ENCODE measurements at regions not wholly inside any gene's neighbourhood (a gene's known extent, or its start where the extent isn't known, plus 50 kb on each side); places are given as distances from the start of the nearest gene placed in this dataset.

GRCh38 chr6:93940381-93940780 lies 521.0 kb upstream of the EPHA7 start:
- TF ChIP-seq POLR2A (IDR thresholded peaks at IDR 0.05; ENCODE audit: low read depth, low read length) (no peak), EZH2 (IDR thresholded peaks at IDR 0.05; ENCODE audit: borderline replicate concordance, low read depth, low read length, severe bottlenecking) (no peak), CTCF (IDR thresholded peaks at IDR 0.05; ENCODE audit: extremely low read depth in 1 of 2, insufficient read depth in 1 of 2, low read depth in 1 of 2, low read length in 2 of 2) (no peak), GATA2 (IDR thresholded peaks at IDR 0.05; ENCODE audit: insufficient read depth, insufficient read length, low read depth, low read length) (no peak), MYC (IDR thresholded peaks at IDR 0.05; ENCODE audit: low read depth, low read length) (no peak)
